ENCODE measurements at regions not wholly inside any gene's neighbourhood (a gene's known extent, or its start where the extent isn't known, plus 50 kb on each side); places are given as distances from the start of the nearest gene placed in this dataset.

GRCh38 chr2:66982766-66983165 lies 414.4 kb upstream of the ETAA1 start:
- TF ChIP-seq POLR2A (IDR thresholded peaks at IDR 0.05) (no peak), CTCF (IDR thresholded peaks at IDR 0.05) (no peak)

Measured in Peyer's patch (tissue), 4 donors.